Tibial artery (tissue), 4 donors: ENCODE measurements at regions not wholly inside any gene's neighbourhood (a gene's known extent, or its start where the extent isn't known, plus 50 kb on each side); places are given as distances from the start of the nearest gene placed in this dataset.
"Not testable (repeated sequence)": the region's sequence is repeated elsewhere in the genome, so short reads cannot be mapped to it uniquely, and the experiment has no call there.

ENCODE experiments used
- DNase-seq, 2 donors: peaks; one replicate each; pipeline ENCODE4 v3.0.0-alpha.2; 2019
- H3K27ac ChIP-seq, 2 donors: fragments of 200-600 bp; sonication (generic) in 1 of 2; 1 replicate in 1 of 2; 2 replicates in 1 of 2; pipeline ENCODE4 v1.5.1; 2018 to 2019; ENCODE audit warnings: mild to moderate bottlenecking in 1 of 2
- H3K27me3 ChIP-seq, 2 donors: fragments of 200-600 bp; sonication (generic) in 1 of 2; one replicate each; pipeline versions ENCODE4 v1.5.1 to v1.6.0; 2016 to 2019
- H3K36me3 ChIP-seq, 3 donors: fragments of 200-600 bp; sonication (generic) in 2 of 3; one replicate each; pipeline ENCODE4 v1.5.1; 2016 to 2019; ENCODE audit warnings: mild to moderate bottlenecking in 2 of 3
- H3K4me1 ChIP-seq, 4 donors: fragments of 200-600 bp; sonication (generic) in 2 of 4; 1 replicate in 3 of 4; 2 replicates in 1 of 4; pipeline ENCODE4 v1.5.1; 2016 to 2019
- H3K4me3 ChIP-seq, 2 donors: fragments of 200-600 bp; sonication (generic) in 1 of 2; 1 replicate in 1 of 2; 2 replicates in 1 of 2; pipeline ENCODE4 v1.5.1; 2018 to 2019; ENCODE audit warnings: mild to moderate bottlenecking in 2 of 2
- H3K9me3 ChIP-seq, 3 donors: fragments of 200-600 bp; sonication (generic) in 1 of 3; one replicate each; pipeline ENCODE4 v1.5.1; 2016 to 2019
- CTCF ChIP-seq, 2 experiments: fragments of 200-600 bp in 1 of 2; fragments of 450-650 bp in 1 of 2; IDR thresholded peaks; one replicate each; pipeline ENCODE4 v1.5.1; 2017 to 2019; ENCODE audit warnings: antibody characterized with exemption in 2 of 2, mild to moderate bottlenecking in 1 of 2, moderate library complexity in 1 of 2
- intact Hi-C: fragments of 100-400 bp; cut with DNase I; formaldehyde crosslinking; loops from one replicate; pipeline ENCODE4 v1.15.0; 2023; ENCODE audit warnings: low total_unique reads

- DNase-seq, result no peak
- no peak for TF ChIP-seq CTCF (IDR thresholded peaks at IDR 0.05)
- H3K4me3 ChIP-seq, result no peak overlapping the region
- no peaks in the 10 kb centered on the region for H3K4me1 ChIP-seq
- intact Hi-C loops, result no loop called here
- H3K9me3 ChIP-seq, result no peaks in the 10 kb centered on the region
- H3K27me3 ChIP-seq, result no peaks in the 10 kb centered on the region
- no peak overlapping the region for H3K27ac ChIP-seq
- H3K36me3 ChIP-seq, result no peaks in the 10 kb centered on the region
These were observed 396.5 kb upstream of the GBE1 start for GRCh38 chr3:82157952-82158351.

- H3K27me3 ChIP-seq, intact Hi-C loops, H3K27ac ChIP-seq, DNase-seq, H3K4me1 ChIP-seq, H3K9me3 ChIP-seq, H3K4me3 ChIP-seq, H3K36me3 ChIP-seq: not testable (repeated sequence)
These were observed 392.4 kb upstream of the GBE1 start for GRCh38 chr3:82153892-82154291.

GRCh38 chr3:82145742-82146141 lies 384.3 kb upstream of the GBE1 start:
- Histone ChIP-seq H3K4me1 (no peaks in the 10 kb centered on the region), H3K9me3 (no peaks in the 10 kb centered on the region), H3K27me3 (no peaks in the 10 kb centered on the region), H3K4me3 (no peak overlapping the region), H3K27ac (no peak overlapping the region), H3K36me3 (no peaks in the 10 kb centered on the region)
- intact Hi-C loops, result no loop called here
- TF ChIP-seq CTCF (IDR thresholded peaks at IDR 0.05), result no peak
- no peak for DNase-seq

GRCh38 chr3:82144811-82145210 lies 383.4 kb upstream of the GBE1 start:
- intact Hi-C loops, result no loop called here
- no peaks in the 10 kb centered on the region for H3K27me3 ChIP-seq
- H3K36me3 ChIP-seq, result no peaks in the 10 kb centered on the region
- H3K9me3 ChIP-seq, result no peaks in the 10 kb centered on the region
- no peak overlapping the region for H3K27ac ChIP-seq
- no peak overlapping the region for H3K4me3 ChIP-seq
- no peaks in the 10 kb centered on the region for H3K4me1 ChIP-seq
- DNase-seq, result no peak
- no peak for TF ChIP-seq CTCF (IDR thresholded peaks at IDR 0.05)

GRCh38 chr3:82143661-82144412 lies 382.4 kb upstream of the GBE1 start:
- H3K36me3 ChIP-seq, result no peaks in the 10 kb centered on the region
- TF ChIP-seq CTCF (IDR thresholded peaks at IDR 0.05), result no peak
- DNase-seq, result no peak
- no peaks in the 10 kb centered on the region for H3K4me1 ChIP-seq
- H3K27ac ChIP-seq, result no peak overlapping the region
- peaks cover 0 to 8% (median 0%) of the 10 kb centered on the region in 3 donors for H3K9me3 ChIP-seq
- H3K27me3 ChIP-seq, result no peaks in the 10 kb centered on the region
- intact Hi-C loops, result no loop called here
- no peak overlapping the region for H3K4me3 ChIP-seq

GRCh38 chr3:82141592-82141991 lies 380.1 kb upstream of the GBE1 start:
- Histone ChIP-seq H3K4me3 (no peak overlapping the region), H3K27ac (no peak overlapping the region), H3K9me3 (peaks cover 0 to 8% (median 0%) of the 10 kb centered on the region in 3 donors), H3K4me1 (no peaks in the 10 kb centered on the region), H3K27me3 (no peaks in the 10 kb centered on the region), H3K36me3 (no peaks in the 10 kb centered on the region)
- TF ChIP-seq CTCF (IDR thresholded peaks at IDR 0.05), result no peak
- DNase-seq, result no peak
- intact Hi-C loops, result no loop called here
